ENCODE measurements at regions not wholly inside any gene's neighbourhood (a gene's known extent, or its start where the extent isn't known, plus 50 kb on each side); places are given as distances from the start of the nearest gene placed in this dataset.

GRCh38 chrX:137847376-137847775 is 281.4 kb downstream of the ZIC3 start:
- H3K27me3 ChIP-seq (ENCODE audit: insufficient read depth, low read length) = no peaks in the 10 kb centered on the region
- H3K4me3 Mint-ChIP-seq (ENCODE audit: unreplicated experiment) = no peak overlapping the region
- H3K9me3 Mint-ChIP-seq (ENCODE audit: unreplicated experiment) = no peaks in the 10 kb centered on the region
- no peaks in the 10 kb centered on the region for H3K36me3 Mint-ChIP-seq (ENCODE audit: low read depth, unreplicated experiment)
- no peaks in the 10 kb centered on the region for H3K79me2 ChIP-seq (ENCODE audit: insufficient read depth, low read length)
- no peak overlapping the region for H3K4me3 ChIP-seq (ENCODE audit: insufficient read depth, low read depth, low read length)
- no peaks in the 10 kb centered on the region for H3K9me3 ChIP-seq (ENCODE audit: insufficient read depth, low read depth, low read length)
- no peak overlapping the region for H3K27ac Mint-ChIP-seq (ENCODE audit: unreplicated experiment)
- H3K4me1 Mint-ChIP-seq (ENCODE audit: low read depth, unreplicated experiment) = no peaks in the 10 kb centered on the region
- H3K36me3 ChIP-seq (ENCODE audit: insufficient read depth, low read length) = no peaks in the 10 kb centered on the region
- no peak overlapping the region for H3K9ac ChIP-seq (ENCODE audit: low read length)
- H3K27ac ChIP-seq (ENCODE audit: low read depth, low read length) = no peak overlapping the region
- no peaks in the 10 kb centered on the region for H3K27me3 Mint-ChIP-seq (ENCODE audit: low read depth, unreplicated experiment)
- no peaks in the 10 kb centered on the region for H3K4me1 ChIP-seq (ENCODE audit: insufficient read depth, low read length)
- H3K4me2 ChIP-seq (ENCODE audit: low read length) = no peak overlapping the region
- DNase-seq (ENCODE audit: low read depth) (no peak), FAIRE-seq (peak; percentile 13)
- TF ChIP-seq EZH2 (IDR thresholded peaks at IDR 0.05; ENCODE audit: insufficient read depth, low read length) (no peak), CTCF (IDR thresholded peaks at IDR 0.05; ENCODE audit: insufficient read depth, low read depth, low read length) (no peak)
- H4K20me1 ChIP-seq (ENCODE audit: insufficient read depth, low read length) = no peaks in the 10 kb centered on the region
- no peak overlapping the region for H2AFZ ChIP-seq (ENCODE audit: low read depth, low read length)

- DNase-seq (ENCODE audit: low read depth) (no peak), FAIRE-seq (no peak)
- Mint-ChIP-seq H3K4me3 (ENCODE audit: unreplicated experiment) (no peak overlapping the region), H3K27me3 (ENCODE audit: low read depth, unreplicated experiment) (no peaks in the 10 kb centered on the region), H3K36me3 (ENCODE audit: low read depth, unreplicated experiment) (no peaks in the 10 kb centered on the region), H3K9me3 (ENCODE audit: unreplicated experiment) (no peaks in the 10 kb centered on the region), H3K4me1 (ENCODE audit: low read depth, unreplicated experiment) (no peaks in the 10 kb centered on the region), H3K27ac (ENCODE audit: unreplicated experiment) (no peak overlapping the region)
- H3K4me2 ChIP-seq (ENCODE audit: low read length) = no peak overlapping the region
- no peak overlapping the region for H2AFZ ChIP-seq (ENCODE audit: low read depth, low read length)
- H3K9ac ChIP-seq (ENCODE audit: low read length) = no peak overlapping the region
- H3K4me1 ChIP-seq (ENCODE audit: insufficient read depth, low read length) = no peaks in the 10 kb centered on the region
- no peak for TF ChIP-seq CTCF (IDR thresholded peaks at IDR 0.05; ENCODE audit: insufficient read depth, low read depth, low read length)
- TF ChIP-seq EZH2 (IDR thresholded peaks at IDR 0.05; ENCODE audit: insufficient read depth, low read length) = no peak
- H3K79me2 ChIP-seq (ENCODE audit: insufficient read depth, low read length) = no peaks in the 10 kb centered on the region
- no peaks in the 10 kb centered on the region for H4K20me1 ChIP-seq (ENCODE audit: insufficient read depth, low read length)
- no peaks in the 10 kb centered on the region for H3K36me3 ChIP-seq (ENCODE audit: insufficient read depth, low read length)
- H3K27me3 ChIP-seq (ENCODE audit: insufficient read depth, low read length) = no peaks in the 10 kb centered on the region
- H3K4me3 ChIP-seq (ENCODE audit: insufficient read depth, low read depth, low read length) = no peak overlapping the region
- H3K9me3 ChIP-seq (ENCODE audit: insufficient read depth, low read depth, low read length) = no peaks in the 10 kb centered on the region
- H3K27ac ChIP-seq (ENCODE audit: low read depth, low read length) = no peak overlapping the region
These were observed 282.5 kb downstream of the ZIC3 start for GRCh38 chrX:137848266-137848905.

GRCh38 chrX:137852502-137852901 is 286.6 kb downstream of the ZIC3 start:
- Histone ChIP-seq H4K20me1 (ENCODE audit: insufficient read depth, low read length) (no peaks in the 10 kb centered on the region), H2AFZ (ENCODE audit: low read depth, low read length) (no peak overlapping the region), H3K79me2 (ENCODE audit: insufficient read depth, low read length) (no peaks in the 10 kb centered on the region), H3K4me2 (ENCODE audit: low read length) (no peak overlapping the region), H3K36me3 (ENCODE audit: insufficient read depth, low read length) (no peaks in the 10 kb centered on the region), H3K9ac (ENCODE audit: low read length) (no peak overlapping the region), H3K4me1 (ENCODE audit: insufficient read depth, low read length) (no peaks in the 10 kb centered on the region), H3K27ac (ENCODE audit: low read depth, low read length) (no peak overlapping the region), H3K4me3 (ENCODE audit: insufficient read depth, low read depth, low read length) (no peak overlapping the region), H3K27me3 (ENCODE audit: insufficient read depth, low read length) (no peaks in the 10 kb centered on the region), H3K9me3 (ENCODE audit: insufficient read depth, low read depth, low read length) (no peaks in the 10 kb centered on the region)
- no peak for FAIRE-seq
- Mint-ChIP-seq H3K27ac (ENCODE audit: unreplicated experiment) (no peak overlapping the region), H3K36me3 (ENCODE audit: low read depth, unreplicated experiment) (no peaks in the 10 kb centered on the region), H3K27me3 (ENCODE audit: low read depth, unreplicated experiment) (no peaks in the 10 kb centered on the region), H3K4me1 (ENCODE audit: low read depth, unreplicated experiment) (no peaks in the 10 kb centered on the region), H3K9me3 (ENCODE audit: unreplicated experiment) (no peaks in the 10 kb centered on the region), H3K4me3 (ENCODE audit: unreplicated experiment) (no peak overlapping the region)
- no peak for DNase-seq (ENCODE audit: low read depth)
- TF ChIP-seq EZH2 (IDR thresholded peaks at IDR 0.05; ENCODE audit: insufficient read depth, low read length) (no peak), CTCF (IDR thresholded peaks at IDR 0.05; ENCODE audit: insufficient read depth, low read depth, low read length) (no peak)

All from astrocyte (in vitro differentiated cells and primary cell).